HG03060 (cell line): ENCODE measurements at regions not wholly inside any gene's neighbourhood (a gene's known extent, or its start where the extent isn't known, plus 50 kb on each side); places are given as distances from the start of the nearest gene placed in this dataset.
"Not testable (repeated sequence)": the region's sequence is repeated elsewhere in the genome, so short reads cannot be mapped to it uniquely, and the experiment has no call there.

Experiments used
- ATAC-seq: cut with Tn5 transposase; IDR thresholded peaks from one replicate; pipeline ENCODE4 v1.9.1; 2021; ENCODE audit warnings: low read depth, moderate number of reproducible peaks; ENCODE audit not compliant: unreplicated experiment

- ATAC-seq, result no peak
Measured at GRCh38 chr1:106277786-106278185, 778.7 kb upstream of the PRMT6 start.

DNA sequence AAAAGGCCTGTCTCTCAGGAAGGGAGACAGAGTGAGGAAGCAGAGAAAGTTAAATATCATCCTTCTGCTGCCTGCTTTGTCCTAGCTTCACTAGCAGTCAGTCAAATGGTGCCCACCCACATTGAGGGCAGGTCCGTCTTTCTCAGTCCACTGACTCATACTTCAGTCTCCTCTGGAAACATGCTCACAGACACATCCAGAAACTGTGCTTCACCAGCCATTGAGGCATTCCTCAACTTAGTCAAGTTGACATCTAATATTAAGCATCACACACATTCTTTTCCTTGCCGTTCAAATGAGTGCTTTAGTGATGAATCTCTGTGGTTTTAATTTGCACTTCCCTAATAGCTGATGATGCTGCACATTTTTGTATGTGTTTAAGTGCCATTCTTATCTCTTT, 777.8 kb upstream of the PRMT6 start:
- no peak for ATAC-seq

DNA sequence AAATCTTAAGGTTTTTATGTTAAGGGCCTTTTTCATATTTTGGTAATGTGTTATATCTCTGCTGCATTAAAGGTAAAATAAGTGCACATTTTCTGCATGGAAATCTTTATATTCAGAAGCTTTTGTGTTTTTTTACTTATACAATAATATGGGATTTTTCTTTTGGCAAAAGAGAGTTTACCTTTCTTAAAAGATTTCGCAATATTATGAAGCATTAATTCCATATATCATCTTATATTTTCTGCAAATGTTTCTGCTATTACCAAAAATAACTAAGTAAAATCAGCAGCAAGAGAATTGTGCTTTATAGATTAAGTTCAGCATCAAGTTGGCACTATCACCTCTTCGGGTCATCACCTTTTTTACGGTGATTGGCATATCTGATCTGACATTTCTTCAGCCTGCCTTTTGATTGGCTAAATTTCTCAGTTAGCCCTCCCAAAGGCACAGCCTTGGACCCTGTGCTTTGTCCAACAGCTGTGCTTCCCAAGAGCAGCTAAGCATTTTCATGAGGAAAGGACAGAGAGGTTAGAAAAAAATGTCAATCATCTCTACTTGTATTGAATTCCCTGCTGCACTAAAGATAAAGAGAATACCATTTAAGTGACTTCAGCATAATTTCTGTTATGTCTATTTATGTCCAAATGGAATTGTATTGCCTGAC, 767.1 kb upstream of the PRMT6 start:
- ATAC-seq, result no peak

GRCh38 chr1:106290805-106291501, 765.5 kb upstream of the PRMT6 start:
- ATAC-seq, result no peak

DNA sequence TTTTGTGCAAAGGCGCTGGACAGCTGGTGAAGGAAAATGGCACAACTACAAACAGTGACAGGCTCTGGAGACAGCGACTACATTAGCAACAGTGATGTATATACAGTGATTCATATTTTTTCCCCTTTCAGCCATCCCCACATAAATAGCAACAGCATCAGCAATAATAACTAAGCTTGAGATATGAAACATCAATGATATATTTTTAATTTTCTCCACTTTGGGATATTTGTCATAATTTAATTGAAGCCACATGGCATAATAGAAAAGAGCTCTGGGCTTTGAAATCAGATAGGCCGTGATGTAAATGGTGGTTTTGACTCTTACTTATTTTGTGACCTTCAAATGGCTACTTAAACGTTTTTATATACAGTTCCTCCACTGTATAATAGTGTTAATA, 764.3 kb upstream of the PRMT6 start:
- ATAC-seq, result no peak

DNA sequence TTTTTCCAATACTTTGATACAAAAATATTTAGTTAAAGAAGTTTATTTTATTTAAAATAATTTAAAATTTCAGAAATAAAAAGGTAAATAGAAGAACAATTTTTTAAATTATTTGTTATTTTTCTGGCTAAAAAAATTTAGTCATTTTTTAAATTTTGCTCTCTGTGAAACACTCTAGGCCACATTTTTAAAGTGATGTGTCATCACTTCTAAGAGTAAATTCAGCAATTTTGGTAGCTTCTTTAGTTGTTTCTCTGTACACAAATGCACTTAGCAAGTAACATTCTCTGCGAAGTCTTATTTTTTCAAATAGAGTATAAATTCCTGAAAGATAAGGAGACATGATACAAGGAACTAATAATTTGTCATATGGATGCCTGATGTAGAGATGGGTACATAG, 760.0 kb upstream of the PRMT6 start:
- ATAC-seq, result no peak

GRCh38 chr1:106304106-106304505, 752.4 kb upstream of the PRMT6 start:
- no peak for ATAC-seq

DNA sequence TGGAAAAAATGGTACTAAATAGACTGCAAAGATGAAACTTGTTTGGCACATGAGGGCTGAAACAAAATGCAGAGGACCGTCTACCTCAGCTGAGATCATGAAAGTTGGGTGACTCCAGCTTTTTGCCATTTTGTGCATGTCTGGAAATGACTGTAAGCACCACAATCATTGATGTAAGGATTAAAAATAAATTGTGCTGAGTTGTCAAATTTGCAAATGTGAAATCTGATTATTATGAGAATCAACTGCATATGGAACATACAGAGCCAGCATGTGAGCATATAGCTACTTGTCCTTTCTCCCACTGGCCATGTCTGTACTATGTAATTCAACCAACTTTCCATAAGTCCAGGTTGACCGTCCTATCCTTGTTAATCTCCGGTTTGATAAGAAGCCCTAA, 736.9 kb upstream of the PRMT6 start:
- ATAC-seq, result no peak

- no peak for ATAC-seq
Measured at GRCh38 chr1:106325600-106325999, 730.9 kb upstream of the PRMT6 start.

GRCh38 chr1:106344494-106344893, 712.0 kb upstream of the PRMT6 start:
- ATAC-seq, result no peak

DNA sequence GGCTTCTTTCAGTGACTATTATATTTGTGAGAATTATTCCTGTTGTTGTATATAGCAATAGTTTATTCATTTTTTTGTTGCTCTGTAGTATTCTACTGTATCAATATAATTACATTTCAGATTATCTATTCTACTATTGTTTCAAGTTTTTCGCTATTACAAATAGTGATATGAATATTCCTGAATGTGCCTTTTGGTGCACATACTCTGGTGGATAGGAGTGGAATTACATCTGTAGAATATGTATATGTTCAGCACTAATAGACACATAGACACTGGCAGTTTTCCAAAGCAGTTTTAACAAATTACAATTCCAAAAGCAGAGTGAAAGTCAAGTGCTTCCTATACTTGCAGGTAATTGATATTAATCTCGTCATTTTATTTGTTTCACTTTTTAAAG, 696.2 kb upstream of the PRMT6 start:
- ATAC-seq, result no peak

DNA sequence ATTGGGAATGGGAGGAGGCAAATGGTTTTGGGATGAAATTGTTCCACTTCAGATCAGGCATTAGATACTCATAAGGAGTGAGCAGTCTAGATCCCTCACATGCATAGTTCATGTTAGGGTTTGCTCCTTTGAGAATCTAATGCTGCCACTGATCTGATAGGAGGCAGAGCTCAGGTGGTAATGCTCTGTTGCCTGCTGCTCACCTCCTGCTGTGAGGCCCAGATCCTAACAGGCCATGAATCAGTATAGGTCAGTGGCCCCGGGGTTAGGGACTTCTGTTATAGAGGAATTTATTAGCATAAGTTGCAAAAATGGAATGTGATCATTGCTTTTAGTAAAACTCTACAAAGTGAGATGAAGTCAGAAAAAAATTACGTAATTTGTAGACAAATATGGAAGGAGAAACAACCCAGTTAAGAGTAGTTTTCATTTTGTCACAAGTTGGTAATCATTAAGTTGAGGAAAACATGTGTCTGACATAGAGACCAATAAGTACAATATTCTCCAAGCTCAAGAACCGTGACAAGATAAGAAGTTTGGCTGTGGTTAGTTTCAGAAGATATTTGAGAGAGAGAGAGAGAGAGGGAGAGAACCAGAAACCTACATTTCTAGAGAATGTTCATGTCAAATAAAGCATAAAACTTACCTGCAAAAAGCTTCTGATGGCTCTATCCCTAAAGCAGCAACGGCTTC, 689.7 kb upstream of the PRMT6 start:
- no peak for ATAC-seq

- ATAC-seq, result no peak
Measured at GRCh38 chr1:106378261-106378660, 678.2 kb upstream of the PRMT6 start.

DNA sequence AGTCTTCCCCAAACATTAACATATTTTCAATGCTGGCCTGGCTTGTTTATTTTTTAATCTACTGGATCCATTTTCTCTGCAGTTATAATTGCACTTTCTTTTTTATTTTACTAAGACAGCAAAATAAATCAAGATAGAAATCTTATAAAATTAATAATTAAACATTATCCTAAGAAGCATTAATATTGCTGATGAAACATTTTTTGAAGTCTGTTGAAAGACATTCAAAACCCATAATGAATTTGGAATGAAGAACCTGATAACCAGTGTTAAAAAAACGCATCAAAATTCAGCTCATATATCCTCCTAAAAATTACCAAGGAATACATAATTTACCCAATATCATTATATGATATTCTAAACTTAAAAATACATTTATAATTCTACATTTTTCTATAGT, 675.7 kb upstream of the PRMT6 start:
- no peak for ATAC-seq

DNA sequence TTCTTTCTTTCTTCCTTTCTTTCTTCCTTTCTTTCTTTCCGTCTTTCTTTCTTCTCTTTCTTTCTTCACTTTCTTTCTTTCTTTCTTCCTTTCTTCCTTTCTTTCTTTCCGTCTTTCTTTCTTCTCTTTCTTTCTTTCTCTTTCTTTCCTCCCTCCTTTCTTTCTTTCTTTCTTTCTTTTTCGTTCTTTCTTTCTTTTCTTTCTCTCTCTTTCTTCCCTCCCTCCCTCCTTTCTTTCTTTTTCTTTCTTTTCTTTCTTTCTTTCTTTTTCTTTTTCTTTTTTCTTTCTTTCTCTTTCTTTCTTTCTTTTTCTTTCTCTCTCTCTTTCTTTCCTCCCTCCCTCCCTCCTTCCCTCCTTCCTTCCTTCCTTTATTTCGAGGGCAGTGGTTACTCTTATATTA, 667.3 kb upstream of the PRMT6 start:
- ATAC-seq, result not testable (repeated sequence)

GRCh38 chr1:106393046-106393445, 663.4 kb upstream of the PRMT6 start:
- ATAC-seq, result no peak

DNA sequence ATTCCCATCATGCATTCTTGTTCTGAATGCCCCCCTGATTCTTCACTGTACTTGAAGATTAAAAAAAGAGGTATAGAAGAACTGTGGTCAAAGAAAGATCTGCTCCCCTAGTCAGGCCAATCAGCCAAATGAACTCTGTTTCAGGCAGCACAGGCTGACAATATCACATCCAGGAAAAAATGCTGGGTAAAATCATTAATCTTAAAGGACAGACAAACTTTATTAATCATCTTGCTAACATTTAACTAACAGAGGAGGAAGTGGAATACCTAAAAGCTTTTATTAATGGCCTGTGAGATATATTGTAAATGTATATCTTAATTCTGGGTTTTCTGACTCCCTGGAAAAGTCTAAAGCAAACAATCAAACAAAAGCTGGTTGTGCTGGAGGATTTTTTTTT, 660.5 kb upstream of the PRMT6 start:
- no peak for ATAC-seq

DNA sequence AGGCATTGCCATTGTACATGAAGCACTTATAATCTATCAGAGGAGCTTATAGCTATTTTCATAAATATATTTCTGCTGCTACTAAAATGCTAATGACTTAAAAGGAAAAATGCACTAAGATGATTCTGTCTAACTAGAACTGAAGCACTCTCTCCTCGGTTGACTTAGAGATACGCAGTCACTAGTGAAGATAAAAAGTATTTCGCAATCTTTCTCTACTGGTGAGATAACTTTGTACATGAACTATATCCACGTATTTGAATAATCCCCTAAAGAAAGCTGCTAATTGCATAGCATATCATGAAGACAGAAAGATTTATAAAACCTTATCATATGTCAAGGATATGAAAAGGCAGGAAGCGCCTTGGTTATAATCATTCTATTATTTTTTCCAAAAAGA, 658.1 kb upstream of the PRMT6 start:
- ATAC-seq, result no peak

DNA sequence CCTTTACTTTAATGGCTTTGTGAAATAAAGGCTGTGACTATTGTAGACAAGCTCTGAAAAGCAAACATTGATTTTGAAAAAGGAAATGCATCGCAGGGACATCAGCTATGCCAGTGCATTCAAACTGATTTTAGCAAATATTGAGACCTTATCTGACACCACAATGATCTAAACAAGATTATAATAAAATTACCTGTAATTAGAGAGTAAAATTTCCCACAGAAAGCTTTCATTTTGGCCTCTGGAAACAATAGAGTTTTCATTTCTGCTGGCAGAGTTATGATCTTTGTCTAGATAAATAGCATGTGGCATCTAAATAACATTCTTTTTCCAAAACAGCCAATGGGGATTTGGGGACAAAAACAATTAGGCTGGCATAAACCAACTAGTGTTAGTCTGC, 650.4 kb upstream of the PRMT6 start:
- no peak for ATAC-seq

GRCh38 chr1:106412321-106412720, 644.2 kb upstream of the PRMT6 start:
- ATAC-seq, result not testable (repeated sequence)

GRCh38 chr1:106435269-106435668, 621.2 kb upstream of the PRMT6 start:
- no peak for ATAC-seq

GRCh38 chr1:106439475-106439874, 617.0 kb upstream of the PRMT6 start:
- no peak for ATAC-seq
